H9 (cell line): ENCODE measurements at regions not wholly inside any gene's neighbourhood (a gene's known extent, or its start where the extent isn't known, plus 50 kb on each side); places are given as distances from the start of the nearest gene placed in this dataset.

ENCODE experiments used
- DNase-seq: peaks from one replicate; pipeline ENCODE4 v3.0.0-alpha.2; 2017
- H2AFZ ChIP-seq: one replicate; pipeline ENCODE4 v1.6.1; 2013; ENCODE audit warnings: mild to moderate bottlenecking, low read length, control low read depth, moderate library complexity
- H2AK5ac ChIP-seq: 2 replicates; pipeline ENCODE4 v1.6.1; 2013; ENCODE audit warnings: low read length, control low read depth, mixed read lengths; ENCODE audit not compliant: insufficient read length
- H2BK120ac ChIP-seq: one replicate; pipeline ENCODE4 v1.6.1; 2013; ENCODE audit warnings: low read depth, mild to moderate bottlenecking, low read length, control low read depth, inconsistent platforms; ENCODE audit not compliant: poor library complexity, severe bottlenecking
- H2BK12ac ChIP-seq: 2 replicates; pipeline ENCODE4 v1.6.1; 2013; ENCODE audit warnings: low read length, control low read depth, mixed read lengths, low read depth; ENCODE audit not compliant: insufficient read length
- H2BK15ac ChIP-seq: 2 replicates; pipeline ENCODE4 v1.6.1; 2013; ENCODE audit warnings: low read depth, low read length, control low read depth
- H2BK20ac ChIP-seq: one replicate; pipeline ENCODE4 v1.6.1; 2013; ENCODE audit warnings: low read depth, mild to moderate bottlenecking, low read length, control low read depth, inconsistent platforms; ENCODE audit not compliant: poor library complexity, severe bottlenecking
- H2BK5ac ChIP-seq: 2 replicates; pipeline ENCODE4 v1.6.1; 2013; ENCODE audit warnings: low read length, control low read depth, mixed read lengths; ENCODE audit not compliant: insufficient read length
- H3K14ac ChIP-seq: 2 replicates; pipeline ENCODE4 v1.6.1; 2013; ENCODE audit warnings: low read length, control low read depth; ENCODE audit not compliant: insufficient read depth
- H3K18ac ChIP-seq: 2 replicates; pipeline ENCODE4 v1.6.1; 2013; ENCODE audit warnings: low read depth, mild to moderate bottlenecking, mixed read lengths, low read length, control low read depth; ENCODE audit not compliant: insufficient read length
- H3K23ac ChIP-seq: 2 replicates; pipeline ENCODE4 v1.6.1; 2013; ENCODE audit warnings: low read length, control low read depth, mixed read lengths, low read depth; ENCODE audit not compliant: insufficient read length
- H3K23me2 ChIP-seq: 2 replicates; pipeline ENCODE4 v1.6.1; 2013; ENCODE audit warnings: low read depth, mild to moderate bottlenecking, mixed read lengths, low read length, control low read depth; ENCODE audit not compliant: insufficient read length, poor library complexity, severe bottlenecking
- H3K27ac ChIP-seq: 2 replicates; pipeline ENCODE4 v1.5.1; 2013; ENCODE audit warnings: low read length, control low read depth, mixed read lengths, low read depth; ENCODE audit not compliant: insufficient read length
- H3K27me3 ChIP-seq: 2 replicates; pipeline ENCODE4 v1.6.1; 2013; ENCODE audit warnings: low read length, control low read depth, inconsistent platforms; ENCODE audit not compliant: insufficient read depth
- H3K4ac ChIP-seq: 2 replicates; pipeline ENCODE4 v1.6.1; 2013; ENCODE audit warnings: low read depth, mild to moderate bottlenecking, control low read depth, inconsistent platforms, low read length, moderate library complexity
- H3K4me1 ChIP-seq: 2 replicates; pipeline ENCODE4 v1.6.1; 2013; ENCODE audit warnings: low read length, control low read depth, inconsistent platforms; ENCODE audit not compliant: insufficient read depth
- H3K4me2 ChIP-seq: 2 replicates; pipeline ENCODE4 v1.6.1; 2013; ENCODE audit warnings: low read length, control low read depth, mixed read lengths; ENCODE audit not compliant: insufficient read length, insufficient read depth
- H3K56ac ChIP-seq: 2 replicates; pipeline ENCODE4 v1.6.1; 2013; ENCODE audit warnings: low read depth, mild to moderate bottlenecking, mixed read lengths, low read length, control low read depth; ENCODE audit not compliant: insufficient read length
- H3K79me1 ChIP-seq: 2 replicates; pipeline ENCODE4 v1.6.1; 2013; ENCODE audit warnings: low read depth, mild to moderate bottlenecking, moderate library complexity, low read length, control low read depth, inconsistent platforms; ENCODE audit not compliant: insufficient read depth, poor library complexity, severe bottlenecking
- H3K79me2 ChIP-seq: 2 replicates; pipeline ENCODE4 v1.6.1; 2013; ENCODE audit warnings: low read length, control low read depth, inconsistent platforms; ENCODE audit not compliant: insufficient read depth
- H3K9ac ChIP-seq: 2 replicates; pipeline ENCODE4 v1.6.1; 2013; ENCODE audit warnings: low read length, control low read depth, mixed read lengths; ENCODE audit not compliant: insufficient read length; ENCODE audit errors: extremely low read depth
- H3K9me3 ChIP-seq: one replicate; pipeline ENCODE4 v1.6.1; 2013; ENCODE audit warnings: low read depth, low read length, inconsistent platforms; ENCODE audit not compliant: control insufficient read depth
- H3T11ph ChIP-seq: one replicate; pipeline ENCODE4 v1.6.1; 2013; ENCODE audit warnings: mild to moderate bottlenecking, low read length, control low read depth, inconsistent platforms
- H4K20me1 ChIP-seq: one replicate; pipeline ENCODE4 v1.6.1; 2013; ENCODE audit not compliant: control insufficient read depth, insufficient read length, insufficient read depth
- H4K5ac ChIP-seq: 2 replicates; pipeline ENCODE4 v1.6.1; 2013; ENCODE audit warnings: low read depth, mild to moderate bottlenecking, mixed read lengths, low read length, control low read depth; ENCODE audit not compliant: insufficient read length
- H4K8ac ChIP-seq: replicated peaks from 2 replicates; pipeline ENCODE4 v1.6.1; 2013; ENCODE audit warnings: low read length, control low read depth, mixed read lengths, low read depth; ENCODE audit not compliant: insufficient read length
- H4K91ac ChIP-seq: 2 replicates; pipeline ENCODE4 v1.6.1; 2013; ENCODE audit warnings: low read depth, mild to moderate bottlenecking, moderate library complexity, mixed read lengths, low read length, control low read depth; ENCODE audit not compliant: insufficient read length
- H3K27ac Mint-ChIP-seq, 3 experiments: 2 replicates in 2 of 3; 3 replicates in 1 of 3; pipeline ENCODE4 v1.8.0; 2020 to 2021; ENCODE audit warnings: mixed read lengths in 3 of 3, mild to moderate bottlenecking in 1 of 3, moderate library complexity in 1 of 3
- H3K27me3 Mint-ChIP-seq: 2 replicates; pipeline ENCODE4 v1.8.0; 2021; ENCODE audit warnings: low read depth, mild to moderate bottlenecking, moderate library complexity, mixed read lengths
- H3K36me3 Mint-ChIP-seq, 3 experiments: 2 replicates in 2 of 3; 3 replicates in 1 of 3; pipeline ENCODE4 v1.8.0; 2020 to 2021; ENCODE audit warnings: low read depth in 3 of 3, mixed read lengths in 3 of 3; ENCODE audit not compliant: insufficient read depth in 1 of 3
- H3K4me1 Mint-ChIP-seq, 2 experiments: 2 replicates each; pipeline ENCODE4 v1.8.0; 2020; ENCODE audit warnings: mixed read lengths in 2 of 2
- H3K4me3 Mint-ChIP-seq, 2 experiments: 2 replicates in 1 of 2; 3 replicates in 1 of 2; pipeline ENCODE4 v1.8.0; 2020 to 2021; ENCODE audit warnings: mild to moderate bottlenecking in 2 of 2, mixed read lengths in 2 of 2, moderate library complexity in 1 of 2
- H3K9me3 Mint-ChIP-seq, 2 experiments: 2 replicates in 1 of 2; 3 replicates in 1 of 2; pipeline ENCODE4 v1.8.0; 2020; ENCODE audit warnings: mild to moderate bottlenecking in 2 of 2, mixed read lengths in 2 of 2, moderate library complexity in 1 of 2
- WGBS: extraction: QIAGEN DNeasy Blood & Tissue Kit; methylation state at CpG from one replicate; pipeline ENCODE4 v1.1.7; 2013; ENCODE audit warnings: missing lambda C conversion rate, low lambda C conversion rate, mixed read lengths; ENCODE audit not compliant: insufficient read length; ENCODE audit errors: extremely low coverage; 5-methylcytosine and 5-hydroxymethylcytosine counted together
- TF ChIP-seq, protein P1 (sequence below): fragments of 200-600 bp; sonication (generic); conservative IDR thresholded peaks from 3 replicates; pipeline ENCODE4 v1.8.0; 2021; ENCODE audit warnings: antibody characterized with exemption, mild to moderate bottlenecking

DNA sequence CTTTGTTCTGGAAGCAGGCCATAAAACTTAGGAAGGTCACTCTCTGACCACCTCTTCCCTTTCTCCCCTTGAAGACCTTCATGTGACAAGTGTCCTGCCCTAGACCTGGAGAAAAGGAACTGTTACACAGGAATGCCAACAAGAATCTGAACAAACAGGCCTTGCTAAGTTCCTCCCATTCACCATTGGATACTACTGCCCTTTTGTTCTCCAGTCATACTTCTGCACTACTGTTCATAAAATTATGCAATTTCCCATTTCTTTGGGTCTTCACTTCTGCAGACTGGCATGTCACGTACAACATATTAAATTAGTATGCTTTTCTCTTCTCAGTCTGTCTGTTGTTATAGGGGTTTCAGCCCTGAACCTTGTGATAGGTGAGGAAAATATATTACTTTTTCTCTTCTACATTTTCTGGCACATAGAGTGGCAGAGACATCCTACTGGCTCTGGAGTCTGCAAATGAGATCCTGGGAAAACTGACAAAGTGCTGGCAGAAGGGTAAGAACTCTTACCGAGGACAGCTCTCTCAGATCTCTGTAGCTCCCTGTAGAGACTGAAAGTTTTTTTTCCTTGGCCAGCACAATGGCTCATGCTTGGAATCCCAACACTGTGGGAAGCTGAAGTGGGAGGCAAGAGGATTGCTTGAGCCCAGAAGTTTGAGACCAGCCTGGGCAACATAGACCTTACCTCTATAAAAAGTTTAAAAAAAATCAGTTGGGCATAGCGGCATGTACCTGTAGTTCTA lies 87.6 kb upstream of the SPRY2 start:
- H3K56ac ChIP-seq = no peak overlapping the region
- no peak overlapping the region for H4K91ac ChIP-seq
- H3K9me3 ChIP-seq = peaks cover 13% of the 10 kb centered on the region
- H2BK12ac ChIP-seq = no peak overlapping the region
- H3K4me2 ChIP-seq = no peak overlapping the region
- no CpG with 5 or more reads among the region's 3 CpGs for WGBS
- no peak overlapping the region for H3K4me3 Mint-ChIP-seq
- H3K36me3 Mint-ChIP-seq = peaks cover 15 to 23% (median 17%) of the 10 kb centered on the region in 3 experiments
- no peak overlapping the region for H3T11ph ChIP-seq
- H3K79me1 ChIP-seq = no peaks in the 10 kb centered on the region
- H3K27me3 ChIP-seq = no peaks in the 10 kb centered on the region
- peaks cover 17 to 21% of the 10 kb centered on the region in 2 experiments for H3K9me3 Mint-ChIP-seq
- H2BK5ac ChIP-seq = no peak overlapping the region
- H3K23me2 ChIP-seq = no peaks in the 10 kb centered on the region
- TF ChIP-seq, protein P1, sequence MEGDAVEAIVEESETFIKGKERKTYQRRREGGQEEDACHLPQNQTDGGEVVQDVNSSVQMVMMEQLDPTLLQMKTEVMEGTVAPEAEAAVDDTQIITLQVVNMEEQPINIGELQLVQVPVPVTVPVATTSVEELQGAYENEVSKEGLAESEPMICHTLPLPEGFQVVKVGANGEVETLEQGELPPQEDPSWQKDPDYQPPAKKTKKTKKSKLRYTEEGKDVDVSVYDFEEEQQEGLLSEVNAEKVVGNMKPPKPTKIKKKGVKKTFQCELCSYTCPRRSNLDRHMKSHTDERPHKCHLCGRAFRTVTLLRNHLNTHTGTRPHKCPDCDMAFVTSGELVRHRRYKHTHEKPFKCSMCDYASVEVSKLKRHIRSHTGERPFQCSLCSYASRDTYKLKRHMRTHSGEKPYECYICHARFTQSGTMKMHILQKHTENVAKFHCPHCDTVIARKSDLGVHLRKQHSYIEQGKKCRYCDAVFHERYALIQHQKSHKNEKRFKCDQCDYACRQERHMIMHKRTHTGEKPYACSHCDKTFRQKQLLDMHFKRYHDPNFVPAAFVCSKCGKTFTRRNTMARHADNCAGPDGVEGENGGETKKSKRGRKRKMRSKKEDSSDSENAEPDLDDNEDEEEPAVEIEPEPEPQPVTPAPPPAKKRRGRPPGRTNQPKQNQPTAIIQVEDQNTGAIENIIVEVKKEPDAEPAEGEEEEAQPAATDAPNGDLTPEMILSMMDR = no peak
- no peak overlapping the region for H3K14ac ChIP-seq
- no peak overlapping the region for H3K9ac ChIP-seq
- H3K4ac ChIP-seq = no peak overlapping the region
- H2BK20ac ChIP-seq = no peak overlapping the region
- H3K18ac ChIP-seq = no peak overlapping the region
- H4K20me1 ChIP-seq = no peaks in the 10 kb centered on the region
- H3K4me1 Mint-ChIP-seq = peaks cover 4 to 9% of the 10 kb centered on the region in 2 experiments; a peak in 3 of 4 replicates
- H2BK120ac ChIP-seq = no peak overlapping the region
- no peaks in the 10 kb centered on the region for H3K79me2 ChIP-seq
- H3K27me3 Mint-ChIP-seq = no peaks in the 10 kb centered on the region
- H4K8ac ChIP-seq = no peak overlapping the region
- no peak overlapping the region for H3K23ac ChIP-seq
- no peak for DNase-seq
- no peak overlapping the region for H3K27ac ChIP-seq
- no peak overlapping the region for H2AK5ac ChIP-seq
- H2AFZ ChIP-seq = no peak overlapping the region
- no peak overlapping the region; a peak in 1 of 7 replicates for H3K27ac Mint-ChIP-seq
- no peak overlapping the region for H2BK15ac ChIP-seq
- H3K4me1 ChIP-seq = no peaks in the 10 kb centered on the region
- H4K5ac ChIP-seq = no peak overlapping the region
